HG03060 (cell line): ENCODE measurements at regions not wholly inside any gene's neighbourhood (a gene's known extent, or its start where the extent isn't known, plus 50 kb on each side); places are given as distances from the start of the nearest gene placed in this dataset.

Experiments
- ATAC-seq: cut with Tn5 transposase; IDR thresholded peaks from one replicate; pipeline ENCODE4 v1.9.1; 2021; ENCODE audit warnings: low read depth, moderate number of reproducible peaks; ENCODE audit not compliant: unreplicated experiment

DNA sequence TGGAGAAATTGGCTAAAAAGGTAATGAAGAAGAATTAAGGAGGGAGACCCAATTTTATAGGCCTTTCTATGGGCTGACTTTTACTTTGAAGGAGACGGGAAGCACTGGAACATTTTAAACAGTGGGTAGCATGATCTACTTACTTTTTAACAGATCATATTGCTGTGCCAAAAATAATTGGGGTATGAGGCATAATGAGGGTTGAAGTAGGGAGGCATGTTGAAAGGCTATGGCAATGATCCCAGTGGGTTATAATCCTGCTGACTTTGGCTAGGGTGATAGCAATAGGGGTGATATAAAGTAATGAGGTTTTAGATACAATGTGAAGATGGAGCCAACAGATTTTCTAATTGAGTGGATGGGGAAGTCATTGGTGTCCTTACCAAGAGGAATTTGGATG, 73.2 kb downstream of the GPR37 start:
- no peak for ATAC-seq

DNA sequence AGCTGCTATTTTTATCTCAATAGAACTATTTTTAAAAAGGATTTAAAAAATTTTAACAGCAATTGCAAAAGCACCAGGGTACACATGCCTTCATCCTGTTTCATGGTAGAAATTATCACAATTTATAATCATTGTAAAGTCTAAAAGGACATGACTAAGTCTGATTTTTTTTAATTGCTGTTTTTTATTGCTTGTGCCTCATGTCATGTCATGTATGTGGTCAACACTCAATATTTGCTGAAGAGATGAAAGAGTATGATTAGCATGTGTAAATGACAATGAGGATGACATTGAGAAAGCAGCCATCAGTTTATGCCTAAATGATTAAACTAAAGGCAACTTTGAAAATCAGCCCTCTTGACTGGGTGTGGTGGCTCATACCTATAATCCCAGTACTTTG, 74.8 kb downstream of the GPR37 start:
- no peak for ATAC-seq

GRCh38 chr7:124689931-124690330, 75.7 kb downstream of the GPR37 start:
- ATAC-seq: no peak

DNA sequence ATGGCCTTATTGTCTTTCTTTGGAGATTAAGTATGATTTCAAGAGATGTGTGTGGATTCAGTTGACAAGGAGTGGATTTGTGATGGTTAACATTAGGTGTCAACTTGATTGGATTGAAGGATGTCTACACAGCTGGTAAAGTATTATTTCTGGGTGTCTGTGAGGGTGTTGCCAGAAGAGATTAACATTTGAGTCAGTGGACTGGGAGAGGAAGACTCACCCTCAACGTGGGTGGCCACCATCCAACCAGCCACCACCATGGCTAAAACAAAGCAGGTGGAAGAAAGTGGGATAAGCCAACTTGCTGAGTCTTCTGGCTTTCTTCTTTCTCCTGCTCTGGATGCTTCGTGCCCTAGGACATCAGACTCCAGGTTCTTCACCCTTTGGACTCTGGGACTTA, 76.1 kb downstream of the GPR37 start:
- no peak for ATAC-seq

DNA sequence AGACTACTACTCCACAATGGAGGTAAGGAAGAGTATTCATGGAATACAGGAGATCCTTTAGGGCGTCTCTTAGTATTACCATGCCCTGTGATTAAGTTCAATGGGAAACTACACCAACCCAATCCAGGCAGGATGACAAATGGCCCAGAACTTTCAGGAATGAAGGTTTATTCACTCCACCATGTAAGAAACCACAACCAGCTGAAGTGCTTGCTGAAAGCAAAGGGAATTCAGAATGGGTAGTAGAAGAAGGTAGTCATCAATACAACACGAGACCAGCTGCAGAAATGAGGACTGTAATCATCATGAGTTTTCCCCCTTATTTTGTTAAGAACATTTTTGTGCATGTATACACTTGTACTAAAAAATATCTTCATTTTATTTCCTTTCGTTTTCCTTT, 76.6 kb downstream of the GPR37 start:
- no peak for ATAC-seq

DNA sequence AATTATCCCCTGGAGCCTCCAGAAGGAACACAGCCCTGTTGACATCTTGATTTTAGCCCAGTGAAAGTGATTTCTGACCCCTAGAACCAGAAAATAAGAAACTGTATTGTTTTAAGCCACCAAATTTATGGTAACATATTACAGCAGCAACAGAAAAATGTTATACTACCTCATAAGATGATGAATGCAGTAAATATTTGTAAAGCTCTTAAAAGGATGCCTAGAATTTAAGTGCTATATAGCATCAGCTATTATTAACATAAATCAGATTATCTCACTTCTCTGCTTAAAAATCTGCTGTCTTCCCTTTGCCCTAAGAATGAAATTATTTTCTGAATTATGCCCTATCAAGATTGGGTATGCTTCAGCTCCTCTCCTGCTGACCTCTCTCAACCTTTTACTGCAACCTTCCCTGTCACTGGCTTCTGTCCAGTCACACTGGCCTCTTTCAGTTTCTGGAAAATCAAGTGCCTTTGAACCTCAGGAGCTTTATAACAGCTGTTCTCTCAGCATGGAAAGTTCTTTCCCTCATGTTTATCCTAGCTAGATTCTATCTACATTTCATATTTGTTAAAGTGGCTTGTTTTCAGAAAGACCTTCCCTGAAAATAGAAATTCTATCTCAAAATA, 78.9 kb downstream of the GPR37 start:
- ATAC-seq: no peak

GRCh38 chr7:124681946-124682345, 83.6 kb downstream of the GPR37 start:
- ATAC-seq: no peak

GRCh38 chr7:124680304-124680703, 85.3 kb downstream of the GPR37 start:
- ATAC-seq: no peak

DNA sequence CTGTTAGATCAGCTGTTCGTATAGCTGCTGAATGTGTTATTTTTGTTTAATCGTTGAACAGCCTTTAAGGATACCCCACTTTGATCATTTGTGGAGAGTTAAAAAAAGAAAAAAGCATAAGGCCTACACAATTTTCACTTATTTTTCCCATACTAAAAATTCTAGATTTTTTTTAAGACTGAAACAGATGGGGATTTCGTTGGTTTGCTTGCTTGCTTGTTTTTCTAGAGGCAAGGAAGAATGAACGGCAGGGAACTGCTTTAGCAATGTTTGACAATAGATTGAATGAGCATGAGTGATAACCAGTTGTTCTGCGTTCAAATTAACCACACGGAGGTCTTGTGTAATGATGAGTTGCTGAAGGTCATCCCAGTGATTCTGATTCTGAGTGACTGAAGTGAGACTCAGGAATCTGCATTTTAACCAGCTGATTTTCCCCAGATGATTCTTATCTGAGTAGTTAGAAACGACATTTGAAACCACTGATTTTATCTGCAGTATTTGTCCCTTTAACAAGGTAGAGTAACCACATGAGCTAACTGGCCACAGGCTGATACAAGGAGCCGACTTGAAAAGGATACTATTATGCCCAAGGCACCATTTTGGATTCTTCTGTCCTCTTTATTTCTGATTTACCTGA, 85.9 kb downstream of the GPR37 start:
- ATAC-seq: no peak

GRCh38 chr7:124679146-124679545, 86.4 kb downstream of the GPR37 start:
- ATAC-seq: no peak

DNA sequence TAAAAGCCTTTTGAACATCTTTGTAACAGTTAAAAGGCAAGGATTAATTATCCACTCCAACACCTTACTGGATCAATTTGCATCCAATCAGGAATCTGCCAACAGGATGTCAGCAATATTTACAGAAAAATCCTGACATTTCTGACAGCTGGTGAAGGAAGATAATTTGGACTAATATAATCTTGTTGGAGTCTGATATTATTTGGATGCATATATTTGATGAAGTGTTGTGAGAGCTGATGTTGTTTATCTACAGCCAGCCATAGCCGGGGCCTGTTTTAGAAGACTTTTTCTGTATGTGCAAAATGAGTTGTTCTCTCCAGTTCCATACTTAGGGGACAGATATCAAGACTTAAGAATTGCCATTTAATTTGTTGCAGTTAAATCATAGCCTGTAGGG, 91.1 kb downstream of the GPR37 start:
- ATAC-seq: no peak

DNA sequence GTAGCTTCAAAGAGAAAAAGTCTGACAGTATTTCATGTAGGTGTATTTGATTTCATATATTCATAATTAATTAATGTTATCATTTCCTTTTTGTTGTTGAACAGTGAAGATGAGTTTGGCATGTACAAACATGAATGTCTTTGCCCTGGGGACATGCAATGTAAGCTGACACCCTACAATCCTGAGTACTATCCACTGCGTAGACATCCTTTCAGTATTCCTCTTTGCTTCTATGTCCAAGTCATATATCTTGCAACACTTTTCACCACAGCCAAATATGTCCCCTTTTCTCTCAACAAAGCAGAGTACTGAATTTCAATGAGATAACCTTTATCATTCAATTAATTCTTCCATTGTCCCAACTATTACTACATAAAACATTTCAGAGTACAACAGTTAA, 93.6 kb downstream of the GPR37 start:
- no peak for ATAC-seq

- no peak for ATAC-seq
These were observed 98.1 kb downstream of the GPR37 start for GRCh38 chr7:124667312-124668153.

GRCh38 chr7:124662937-124663336, 102.7 kb downstream of the GPR37 start:
- ATAC-seq: no peak

- ATAC-seq: no peak
These were observed 103.2 kb downstream of the GPR37 start for GRCh38 chr7:124662372-124662771.

DNA sequence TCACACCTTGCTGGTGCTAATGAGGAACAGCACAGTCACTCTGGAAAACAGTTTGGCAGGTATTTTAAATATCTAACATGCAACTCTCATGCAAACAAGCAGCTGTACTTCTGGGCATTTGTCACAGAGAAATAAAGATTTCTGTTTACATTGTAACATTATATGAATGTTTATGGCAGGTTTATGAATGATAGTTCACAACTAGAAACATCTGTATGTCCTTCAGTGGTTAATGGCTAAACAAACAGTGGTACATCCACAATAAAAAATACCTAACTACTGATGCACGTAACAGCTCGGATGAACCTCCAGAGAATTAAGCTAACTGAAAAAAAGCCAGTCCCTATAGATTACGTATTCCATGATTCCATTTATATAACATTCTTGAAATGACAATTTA, 109.6 kb downstream of the GPR37 start:
- no peak for ATAC-seq

- no peak for ATAC-seq
These were observed 113.4 kb downstream of the GPR37 start for GRCh38 chr7:124652237-124652636.

DNA sequence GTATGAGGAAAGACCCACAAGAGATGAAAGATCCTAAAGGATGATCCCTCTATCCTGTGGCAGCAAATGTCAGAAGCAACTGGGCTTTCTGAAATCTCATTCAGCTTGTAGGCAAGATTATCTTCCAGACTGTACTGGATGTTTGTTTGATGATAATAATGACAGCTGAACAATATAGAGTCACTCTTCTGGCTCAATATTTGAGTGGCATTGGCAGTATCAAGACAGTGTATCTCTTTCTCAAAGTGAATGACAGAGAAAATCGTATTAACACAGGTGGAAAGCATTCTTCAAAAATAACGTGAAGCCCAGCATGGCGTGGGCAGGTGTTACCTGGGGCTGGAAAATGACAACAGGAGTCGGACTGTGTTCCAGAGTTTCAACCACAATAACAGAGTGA, 114.5 kb downstream of the GPR37 start:
- ATAC-seq: no peak

DNA sequence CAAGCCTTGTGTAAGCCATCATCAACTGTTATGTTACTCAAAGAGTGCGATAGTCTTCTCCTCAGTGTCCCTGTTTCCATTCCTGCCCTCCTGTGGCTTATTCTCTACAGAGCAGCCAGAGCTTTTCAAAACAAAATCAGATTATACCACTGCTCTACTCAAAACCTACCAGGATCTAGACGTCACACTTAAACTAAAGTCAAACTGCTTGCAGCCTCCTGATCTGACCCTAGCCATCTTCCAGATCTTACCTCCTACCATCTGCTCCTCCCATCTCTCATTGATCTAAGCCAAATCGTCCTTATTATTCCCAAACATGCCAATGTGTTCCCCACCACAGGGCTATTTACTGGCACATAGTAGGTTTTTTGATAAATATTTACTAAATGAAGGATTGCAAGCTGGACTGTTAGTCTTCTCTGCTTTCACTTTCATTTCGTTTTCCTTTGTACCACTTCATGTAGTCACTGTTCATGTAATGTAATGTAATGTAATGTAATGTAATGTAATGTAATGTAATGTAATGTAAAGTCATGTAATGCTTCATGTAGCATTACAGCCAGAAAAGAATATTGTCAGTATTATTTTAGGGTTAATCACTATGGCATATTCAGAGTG, 116.1 kb downstream of the GPR37 start:
- ATAC-seq: no peak

GRCh38 chr7:124647630-124648306, 117.8 kb downstream of the GPR37 start:
- ATAC-seq: no peak

GRCh38 chr7:124645704-124646103, 119.9 kb downstream of the GPR37 start:
- ATAC-seq: no peak
